H9 (cell line): ENCODE measurements at regions not wholly inside any gene's neighbourhood (a gene's known extent, or its start where the extent isn't known, plus 50 kb on each side); places are given as distances from the start of the nearest gene placed in this dataset.

Experiments
- DNase-seq: peaks from one replicate; pipeline ENCODE4 v3.0.0-alpha.2; 2017
- H2AFZ ChIP-seq: one replicate; pipeline ENCODE4 v1.6.1; 2013; ENCODE audit warnings: mild to moderate bottlenecking, low read length, control low read depth, moderate library complexity
- H2AK5ac ChIP-seq: 2 replicates; pipeline ENCODE4 v1.6.1; 2013; ENCODE audit warnings: low read length, control low read depth, mixed read lengths; ENCODE audit not compliant: insufficient read length
- H2BK120ac ChIP-seq: one replicate; pipeline ENCODE4 v1.6.1; 2013; ENCODE audit warnings: low read depth, mild to moderate bottlenecking, low read length, control low read depth, inconsistent platforms; ENCODE audit not compliant: poor library complexity, severe bottlenecking
- H2BK12ac ChIP-seq: 2 replicates; pipeline ENCODE4 v1.6.1; 2013; ENCODE audit warnings: low read length, control low read depth, mixed read lengths, low read depth; ENCODE audit not compliant: insufficient read length
- H2BK15ac ChIP-seq: 2 replicates; pipeline ENCODE4 v1.6.1; 2013; ENCODE audit warnings: low read depth, low read length, control low read depth
- H2BK20ac ChIP-seq: one replicate; pipeline ENCODE4 v1.6.1; 2013; ENCODE audit warnings: low read depth, mild to moderate bottlenecking, low read length, control low read depth, inconsistent platforms; ENCODE audit not compliant: poor library complexity, severe bottlenecking
- H2BK5ac ChIP-seq: 2 replicates; pipeline ENCODE4 v1.6.1; 2013; ENCODE audit warnings: low read length, control low read depth, mixed read lengths; ENCODE audit not compliant: insufficient read length
- H3K14ac ChIP-seq: 2 replicates; pipeline ENCODE4 v1.6.1; 2013; ENCODE audit warnings: low read length, control low read depth; ENCODE audit not compliant: insufficient read depth
- H3K18ac ChIP-seq: 2 replicates; pipeline ENCODE4 v1.6.1; 2013; ENCODE audit warnings: low read depth, mild to moderate bottlenecking, mixed read lengths, low read length, control low read depth; ENCODE audit not compliant: insufficient read length
- H3K23ac ChIP-seq: 2 replicates; pipeline ENCODE4 v1.6.1; 2013; ENCODE audit warnings: low read length, control low read depth, mixed read lengths, low read depth; ENCODE audit not compliant: insufficient read length
- H3K23me2 ChIP-seq: 2 replicates; pipeline ENCODE4 v1.6.1; 2013; ENCODE audit warnings: low read depth, mild to moderate bottlenecking, mixed read lengths, low read length, control low read depth; ENCODE audit not compliant: insufficient read length, poor library complexity, severe bottlenecking
- H3K27ac ChIP-seq: 2 replicates; pipeline ENCODE4 v1.5.1; 2013; ENCODE audit warnings: low read length, control low read depth, mixed read lengths, low read depth; ENCODE audit not compliant: insufficient read length
- H3K27me3 ChIP-seq: 2 replicates; pipeline ENCODE4 v1.6.1; 2013; ENCODE audit warnings: low read length, control low read depth, inconsistent platforms; ENCODE audit not compliant: insufficient read depth
- H3K4ac ChIP-seq: 2 replicates; pipeline ENCODE4 v1.6.1; 2013; ENCODE audit warnings: low read depth, mild to moderate bottlenecking, control low read depth, inconsistent platforms, low read length, moderate library complexity
- H3K4me1 ChIP-seq: 2 replicates; pipeline ENCODE4 v1.6.1; 2013; ENCODE audit warnings: low read length, control low read depth, inconsistent platforms; ENCODE audit not compliant: insufficient read depth
- H3K4me2 ChIP-seq: 2 replicates; pipeline ENCODE4 v1.6.1; 2013; ENCODE audit warnings: low read length, control low read depth, mixed read lengths; ENCODE audit not compliant: insufficient read length, insufficient read depth
- H3K56ac ChIP-seq: 2 replicates; pipeline ENCODE4 v1.6.1; 2013; ENCODE audit warnings: low read depth, mild to moderate bottlenecking, mixed read lengths, low read length, control low read depth; ENCODE audit not compliant: insufficient read length
- H3K79me1 ChIP-seq: 2 replicates; pipeline ENCODE4 v1.6.1; 2013; ENCODE audit warnings: low read depth, mild to moderate bottlenecking, moderate library complexity, low read length, control low read depth, inconsistent platforms; ENCODE audit not compliant: insufficient read depth, poor library complexity, severe bottlenecking
- H3K79me2 ChIP-seq: 2 replicates; pipeline ENCODE4 v1.6.1; 2013; ENCODE audit warnings: low read length, control low read depth, inconsistent platforms; ENCODE audit not compliant: insufficient read depth
- H3K9ac ChIP-seq: 2 replicates; pipeline ENCODE4 v1.6.1; 2013; ENCODE audit warnings: low read length, control low read depth, mixed read lengths; ENCODE audit not compliant: insufficient read length; ENCODE audit errors: extremely low read depth
- H3K9me3 ChIP-seq: one replicate; pipeline ENCODE4 v1.6.1; 2013; ENCODE audit warnings: low read depth, low read length, inconsistent platforms; ENCODE audit not compliant: control insufficient read depth
- H3T11ph ChIP-seq: one replicate; pipeline ENCODE4 v1.6.1; 2013; ENCODE audit warnings: mild to moderate bottlenecking, low read length, control low read depth, inconsistent platforms
- H4K20me1 ChIP-seq: one replicate; pipeline ENCODE4 v1.6.1; 2013; ENCODE audit not compliant: control insufficient read depth, insufficient read length, insufficient read depth
- H4K5ac ChIP-seq: 2 replicates; pipeline ENCODE4 v1.6.1; 2013; ENCODE audit warnings: low read depth, mild to moderate bottlenecking, mixed read lengths, low read length, control low read depth; ENCODE audit not compliant: insufficient read length
- H4K8ac ChIP-seq: replicated peaks from 2 replicates; pipeline ENCODE4 v1.6.1; 2013; ENCODE audit warnings: low read length, control low read depth, mixed read lengths, low read depth; ENCODE audit not compliant: insufficient read length
- H4K91ac ChIP-seq: 2 replicates; pipeline ENCODE4 v1.6.1; 2013; ENCODE audit warnings: low read depth, mild to moderate bottlenecking, moderate library complexity, mixed read lengths, low read length, control low read depth; ENCODE audit not compliant: insufficient read length
- H3K27ac Mint-ChIP-seq, 3 experiments: 2 replicates in 2 of 3; 3 replicates in 1 of 3; pipeline ENCODE4 v1.8.0; 2020 to 2021; ENCODE audit warnings: mixed read lengths in 3 of 3, mild to moderate bottlenecking in 1 of 3, moderate library complexity in 1 of 3
- H3K27me3 Mint-ChIP-seq: 2 replicates; pipeline ENCODE4 v1.8.0; 2021; ENCODE audit warnings: low read depth, mild to moderate bottlenecking, moderate library complexity, mixed read lengths
- H3K36me3 Mint-ChIP-seq, 3 experiments: 2 replicates in 2 of 3; 3 replicates in 1 of 3; pipeline ENCODE4 v1.8.0; 2020 to 2021; ENCODE audit warnings: low read depth in 3 of 3, mixed read lengths in 3 of 3; ENCODE audit not compliant: insufficient read depth in 1 of 3
- H3K4me1 Mint-ChIP-seq, 2 experiments: 2 replicates each; pipeline ENCODE4 v1.8.0; 2020; ENCODE audit warnings: mixed read lengths in 2 of 2
- H3K4me3 Mint-ChIP-seq, 2 experiments: 2 replicates in 1 of 2; 3 replicates in 1 of 2; pipeline ENCODE4 v1.8.0; 2020 to 2021; ENCODE audit warnings: mild to moderate bottlenecking in 2 of 2, mixed read lengths in 2 of 2, moderate library complexity in 1 of 2
- H3K9me3 Mint-ChIP-seq, 2 experiments: 2 replicates in 1 of 2; 3 replicates in 1 of 2; pipeline ENCODE4 v1.8.0; 2020; ENCODE audit warnings: mild to moderate bottlenecking in 2 of 2, mixed read lengths in 2 of 2, moderate library complexity in 1 of 2
- WGBS: extraction: QIAGEN DNeasy Blood & Tissue Kit; methylation state at CpG from one replicate; pipeline ENCODE4 v1.1.7; 2013; ENCODE audit warnings: missing lambda C conversion rate, low lambda C conversion rate, mixed read lengths; ENCODE audit not compliant: insufficient read length; ENCODE audit errors: extremely low coverage; 5-methylcytosine and 5-hydroxymethylcytosine counted together
- TF ChIP-seq, protein P1 (sequence below): fragments of 200-600 bp; sonication (generic); conservative IDR thresholded peaks from 3 replicates; pipeline ENCODE4 v1.8.0; 2021; ENCODE audit warnings: antibody characterized with exemption, mild to moderate bottlenecking

GRCh38 chr9:73742412-73742811 is 590.7 kb downstream of the ANXA1 start:
- peaks cover 0 to 4% of the 10 kb centered on the region in 2 experiments; a peak in 1 of 4 replicates for H3K4me1 Mint-ChIP-seq
- no peak overlapping the region for H3K4ac ChIP-seq
- H2BK20ac ChIP-seq: no peak overlapping the region
- H2BK15ac ChIP-seq: no peak overlapping the region
- no peak overlapping the region for H3K14ac ChIP-seq
- DNase-seq: no peak
- no peaks in the 10 kb centered on the region for H3K79me2 ChIP-seq
- H2BK120ac ChIP-seq: no peak overlapping the region
- H3K27ac Mint-ChIP-seq: no peak overlapping the region
- H3K4me3 Mint-ChIP-seq: no peak overlapping the region
- no peak overlapping the region for H3K56ac ChIP-seq
- H3K27ac ChIP-seq: no peak overlapping the region
- H3K9me3 Mint-ChIP-seq: peaks cover 4 to 7% of the 10 kb centered on the region in 2 experiments; a peak in 4 of 5 replicates
- WGBS: no CpG with 5 or more reads among the region's 3 CpGs
- no peak overlapping the region for H2BK12ac ChIP-seq
- peaks cover 0 to 6% (median 0%) of the 10 kb centered on the region in 3 experiments; a peak in 1 of 7 replicates for H3K36me3 Mint-ChIP-seq
- H3T11ph ChIP-seq: no peak overlapping the region
- H3K9me3 ChIP-seq: no peaks in the 10 kb centered on the region
- no peaks in the 10 kb centered on the region for H3K27me3 ChIP-seq
- H3K23ac ChIP-seq: no peak overlapping the region
- TF ChIP-seq, protein P1, sequence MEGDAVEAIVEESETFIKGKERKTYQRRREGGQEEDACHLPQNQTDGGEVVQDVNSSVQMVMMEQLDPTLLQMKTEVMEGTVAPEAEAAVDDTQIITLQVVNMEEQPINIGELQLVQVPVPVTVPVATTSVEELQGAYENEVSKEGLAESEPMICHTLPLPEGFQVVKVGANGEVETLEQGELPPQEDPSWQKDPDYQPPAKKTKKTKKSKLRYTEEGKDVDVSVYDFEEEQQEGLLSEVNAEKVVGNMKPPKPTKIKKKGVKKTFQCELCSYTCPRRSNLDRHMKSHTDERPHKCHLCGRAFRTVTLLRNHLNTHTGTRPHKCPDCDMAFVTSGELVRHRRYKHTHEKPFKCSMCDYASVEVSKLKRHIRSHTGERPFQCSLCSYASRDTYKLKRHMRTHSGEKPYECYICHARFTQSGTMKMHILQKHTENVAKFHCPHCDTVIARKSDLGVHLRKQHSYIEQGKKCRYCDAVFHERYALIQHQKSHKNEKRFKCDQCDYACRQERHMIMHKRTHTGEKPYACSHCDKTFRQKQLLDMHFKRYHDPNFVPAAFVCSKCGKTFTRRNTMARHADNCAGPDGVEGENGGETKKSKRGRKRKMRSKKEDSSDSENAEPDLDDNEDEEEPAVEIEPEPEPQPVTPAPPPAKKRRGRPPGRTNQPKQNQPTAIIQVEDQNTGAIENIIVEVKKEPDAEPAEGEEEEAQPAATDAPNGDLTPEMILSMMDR: no peak
- H3K9ac ChIP-seq: no peak overlapping the region
- H3K27me3 Mint-ChIP-seq: no peaks in the 10 kb centered on the region
- no peaks in the 10 kb centered on the region for H4K20me1 ChIP-seq
- H3K79me1 ChIP-seq: no peaks in the 10 kb centered on the region
- H3K4me1 ChIP-seq: no peaks in the 10 kb centered on the region
- no peak overlapping the region for H3K4me2 ChIP-seq
- H2AFZ ChIP-seq: no peak overlapping the region
- no peak overlapping the region for H3K18ac ChIP-seq
- H2BK5ac ChIP-seq: no peak overlapping the region
- no peaks in the 10 kb centered on the region for H3K23me2 ChIP-seq
- H4K8ac ChIP-seq: no peak overlapping the region
- no peak overlapping the region for H4K5ac ChIP-seq
- H4K91ac ChIP-seq: no peak overlapping the region
- no peak overlapping the region for H2AK5ac ChIP-seq
